ENCODE measurements at regions not wholly inside any gene's neighbourhood (a gene's known extent, or its start where the extent isn't known, plus 50 kb on each side); places are given as distances from the start of the nearest gene placed in this dataset.

- no peak for TF ChIP-seq CTCF (IDR thresholded peaks at IDR 0.05)
- TF ChIP-seq EZH2 (IDR thresholded peaks at IDR 0.05; ENCODE audit: borderline replicate concordance, insufficient read depth, low read depth, low read length, poor library complexity, severe bottlenecking) = no peak
Measured at GRCh38 chr12:91651728-91652127, 469.1 kb upstream of the DCN start.
